CD1c-positive myeloid dendritic cell (primary cell): ENCODE measurements at regions not wholly inside any gene's neighbourhood (a gene's known extent, or its start where the extent isn't known, plus 50 kb on each side); places are given as distances from the start of the nearest gene placed in this dataset.
"Not testable (repeated sequence)": the region's sequence is repeated elsewhere in the genome, so short reads cannot be mapped to it uniquely, and the experiment has no call there.

ENCODE experiments used
- DNase-seq: peaks from one replicate; pipeline ENCODE4 v3.0.0-alpha.2; 2016; ENCODE audit errors: extremely low spot score

DNA sequence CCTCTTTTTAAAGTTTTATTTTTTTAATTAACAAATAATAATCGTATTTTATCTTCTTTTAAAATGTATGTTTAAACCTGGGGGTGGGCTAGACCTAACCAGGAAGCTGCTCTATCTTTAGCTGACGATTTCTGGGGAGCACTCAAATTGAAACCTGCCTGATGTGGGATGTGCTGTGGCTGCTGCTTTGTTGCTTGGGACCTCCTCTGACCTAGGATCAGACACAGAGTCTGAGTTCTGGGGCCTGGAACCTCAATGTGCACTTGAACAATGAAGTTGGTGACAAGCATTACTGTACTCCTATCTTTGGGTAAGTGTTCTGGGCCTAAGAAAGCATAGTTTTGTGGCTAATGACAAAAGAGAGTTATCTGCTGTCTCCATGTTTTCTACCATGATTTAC is 386.7 kb downstream of the DAD1 start:
- no peak for DNase-seq

GRCh38 chr14:22200977-22201605 is 387.9 kb downstream of the DAD1 start:
- DNase-seq: peak; percentile 42

DNA sequence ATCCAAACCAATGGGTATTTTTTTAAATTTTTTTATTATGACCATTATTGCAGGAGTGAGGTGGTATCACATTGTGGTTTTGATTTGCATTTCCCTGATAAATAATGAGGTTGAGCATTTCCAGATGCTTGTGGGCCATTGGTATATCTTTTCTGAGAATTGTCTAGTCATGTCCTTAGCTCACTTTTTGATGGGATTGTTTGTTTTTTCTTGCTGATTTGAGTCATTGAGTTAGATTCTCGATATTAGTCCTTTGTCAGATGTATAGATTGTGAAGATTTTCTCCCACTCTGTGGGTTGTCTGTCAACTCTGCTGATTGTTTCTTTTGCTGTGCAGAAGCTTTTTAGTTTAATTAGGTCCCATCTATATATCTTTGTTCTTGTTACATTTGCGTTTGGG is 388.9 kb downstream of the DAD1 start:
- DNase-seq: not testable (repeated sequence)

- no peak for DNase-seq
Observed at GRCh38 chr14:22194664-22195063, 394.4 kb downstream of the DAD1 start.

DNA sequence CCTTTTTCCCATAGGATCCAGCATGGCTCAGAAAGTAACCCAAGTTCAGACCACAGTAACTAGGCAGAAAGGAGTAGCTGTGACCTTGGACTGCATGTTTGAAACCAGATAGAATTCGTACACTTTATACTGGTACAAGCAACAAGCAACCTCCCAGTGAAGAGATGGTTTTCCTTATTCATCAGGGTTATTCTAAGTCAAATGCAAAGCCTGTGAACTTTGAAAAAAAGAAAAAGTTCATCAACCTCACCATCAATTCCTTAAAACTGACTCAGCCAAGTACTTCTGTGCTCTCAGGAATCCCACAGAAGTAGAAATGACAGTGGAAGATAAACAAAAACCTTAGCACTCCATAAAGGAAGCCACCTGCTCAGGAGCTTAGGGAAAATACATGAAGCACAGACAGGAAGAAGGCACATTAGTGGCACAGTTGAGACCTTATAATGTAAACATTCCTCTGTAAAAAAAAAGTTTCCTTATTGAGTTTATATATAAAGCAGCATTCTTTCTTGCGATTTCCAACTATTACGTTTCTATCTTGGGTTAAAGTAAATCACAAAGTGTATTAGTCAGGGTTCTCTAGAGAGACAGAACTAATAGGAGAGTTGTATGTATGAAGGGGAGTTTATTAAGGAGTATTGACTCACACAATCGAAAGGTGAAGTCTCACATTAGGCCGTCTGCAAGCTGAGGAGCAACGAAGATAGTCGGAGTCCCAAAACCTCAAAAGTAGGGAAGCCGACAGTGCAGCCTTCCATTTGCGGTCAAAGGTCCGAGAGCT is 398.4 kb downstream of the DAD1 start:
- no peak for DNase-seq

DNA sequence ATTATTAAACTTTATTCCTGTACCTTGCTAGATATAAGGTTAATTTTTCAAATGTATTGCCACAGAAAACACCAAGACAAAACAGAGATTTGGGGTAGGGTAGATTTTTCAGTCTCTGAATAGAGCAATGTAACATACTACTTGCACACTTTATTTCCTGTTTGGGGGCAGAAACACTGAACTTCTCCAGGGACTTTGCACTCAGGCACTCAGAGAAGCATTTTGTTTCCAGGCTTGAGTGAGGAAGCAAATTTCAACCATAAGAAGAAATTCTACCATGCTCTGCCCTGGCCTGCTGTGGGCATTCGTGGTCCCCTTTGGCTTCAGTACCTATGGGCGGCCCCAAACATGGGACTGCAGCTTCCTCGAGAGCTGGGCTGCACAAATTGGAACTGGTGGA is 399.1 kb downstream of the DAD1 start:
- DNase-seq: no peak

GRCh38 chr14:22188318-22188717 is 400.7 kb downstream of the DAD1 start:
- DNase-seq: no peak

DNA sequence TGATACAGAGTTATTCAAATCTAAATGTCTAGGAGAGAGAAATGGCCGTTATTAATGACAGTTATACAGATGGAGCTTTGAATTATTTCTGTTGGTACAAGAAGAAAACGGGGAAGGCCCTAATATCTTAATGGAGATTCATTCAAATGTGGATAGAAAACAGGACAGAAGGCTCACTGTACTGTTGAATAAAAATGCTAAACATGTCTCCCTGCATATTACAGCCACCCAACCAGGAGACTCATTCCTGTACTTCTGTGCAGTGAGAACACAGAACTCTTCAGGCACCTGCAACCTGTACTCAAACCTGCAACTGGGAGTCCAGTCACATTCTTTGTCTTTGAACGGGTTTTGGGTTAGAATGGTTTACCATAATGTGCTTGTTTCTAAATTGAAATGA is 403.2 kb downstream of the DAD1 start:
- no peak for DNase-seq

DNA sequence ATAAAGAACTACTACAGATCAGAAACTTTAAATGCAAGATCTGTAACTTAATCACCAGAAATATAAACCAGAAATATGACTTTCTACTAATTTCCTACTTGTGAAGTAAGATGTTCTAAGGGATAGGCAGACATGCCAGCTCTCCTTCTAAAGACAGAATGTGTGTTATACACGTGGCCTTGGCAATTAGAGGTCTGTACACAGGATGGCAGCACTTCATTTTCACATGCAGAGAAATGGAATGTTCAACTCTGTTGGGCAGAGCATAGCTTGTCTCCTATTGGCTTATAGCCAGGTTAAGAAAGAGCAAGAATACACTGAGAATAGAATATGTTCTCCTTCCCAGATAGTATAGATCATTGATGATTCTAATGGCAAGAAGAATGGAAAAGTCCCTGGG is 403.8 kb downstream of the DAD1 start:
- DNase-seq: no peak

- DNase-seq: no peak
Observed at GRCh38 chr14:22184830-22185168, 404.2 kb downstream of the DAD1 start.

DNA sequence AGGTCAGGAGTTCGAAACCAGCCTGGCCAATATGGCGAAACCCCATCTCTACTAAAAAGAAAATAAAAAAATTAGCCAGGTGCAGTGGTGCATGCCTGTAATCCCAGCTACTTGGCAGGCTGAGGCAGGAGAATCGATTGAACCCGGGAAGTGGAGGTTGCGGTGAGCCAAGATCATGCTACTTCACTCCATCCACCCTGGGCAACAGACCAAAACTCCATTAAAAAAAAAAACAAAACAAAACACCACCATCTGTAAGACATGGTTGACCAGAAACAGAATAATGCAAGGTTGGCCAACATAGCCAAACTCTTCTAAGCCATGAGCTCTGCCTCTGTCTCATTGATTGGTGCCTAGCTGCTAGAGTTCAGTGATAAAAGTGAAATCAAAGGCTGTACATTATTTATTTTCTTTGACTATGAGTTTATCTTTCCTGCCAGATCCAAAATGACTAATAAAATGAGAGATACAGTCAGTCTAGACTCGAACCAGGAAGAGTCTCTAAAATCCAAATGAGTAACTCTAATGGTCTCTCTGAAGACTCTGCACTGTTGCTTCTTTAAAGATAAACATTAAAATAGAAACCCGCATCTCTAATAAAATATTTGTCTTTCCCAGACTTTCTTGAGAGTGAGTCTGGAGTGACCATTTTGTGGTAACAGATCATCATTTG is 404.7 kb downstream of the DAD1 start:
- no peak for DNase-seq

DNA sequence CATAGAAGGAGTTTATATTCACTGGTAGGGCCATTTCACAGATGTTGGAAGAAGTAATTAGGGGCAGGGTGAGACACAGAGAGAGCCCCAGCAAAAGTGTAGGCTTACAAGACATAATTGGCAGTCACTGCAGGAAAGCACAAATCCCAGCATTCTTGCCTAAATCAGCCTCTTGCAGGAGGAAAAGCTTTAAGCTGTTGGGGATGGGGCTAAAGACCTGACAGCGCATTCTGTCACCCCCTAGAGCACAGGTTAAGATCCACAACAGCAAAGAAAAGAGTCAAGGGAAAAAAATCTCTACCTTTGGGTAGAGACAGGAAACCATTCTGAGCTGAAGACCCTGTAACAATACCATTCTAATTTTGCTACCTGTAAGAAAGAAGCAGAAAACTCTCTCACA is 409.0 kb downstream of the DAD1 start:
- DNase-seq: no peak

DNA sequence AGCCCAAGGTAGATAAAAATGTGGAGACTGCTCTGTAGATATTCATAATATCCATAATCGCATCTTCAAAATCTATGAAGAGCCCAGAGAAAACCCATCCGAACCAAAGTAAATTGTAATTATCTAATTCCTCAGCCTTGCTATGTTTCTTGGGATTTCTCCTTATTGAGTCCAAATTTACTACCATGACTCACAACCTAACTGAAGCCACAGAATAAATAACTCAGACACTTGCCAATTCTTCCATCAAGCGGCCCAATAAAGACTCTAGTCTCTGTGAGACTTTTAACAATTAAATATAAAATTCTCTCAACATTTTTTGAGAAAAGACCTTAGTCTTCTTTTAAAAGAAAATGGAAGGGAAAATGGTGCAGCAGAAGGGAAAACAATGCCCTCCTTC is 409.8 kb downstream of the DAD1 start:
- DNase-seq: no peak

DNA sequence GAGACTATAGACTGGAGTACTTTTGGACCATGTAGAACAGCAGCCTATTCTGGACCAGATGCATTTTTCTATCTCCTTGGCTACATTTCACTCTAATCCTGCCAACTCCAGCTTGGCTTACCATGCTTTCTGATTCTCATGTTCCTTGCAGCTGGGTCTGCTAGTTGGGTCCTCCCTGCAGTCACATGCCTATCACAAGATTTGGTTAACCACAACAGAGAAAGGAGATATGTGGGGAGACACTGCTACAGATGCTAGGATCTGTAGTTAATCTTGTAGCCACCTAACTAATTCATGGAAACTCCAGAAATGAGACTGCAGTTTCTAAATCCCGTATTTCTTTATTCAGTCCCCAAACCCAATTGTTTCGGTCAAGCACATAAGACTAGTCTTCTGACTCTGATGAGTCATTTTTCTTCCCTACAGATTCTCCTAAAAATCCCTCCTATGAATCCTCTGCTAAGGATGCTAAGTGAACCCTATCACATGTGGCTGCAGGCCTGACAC is 410.6 kb downstream of the DAD1 start:
- no peak for DNase-seq

DNA sequence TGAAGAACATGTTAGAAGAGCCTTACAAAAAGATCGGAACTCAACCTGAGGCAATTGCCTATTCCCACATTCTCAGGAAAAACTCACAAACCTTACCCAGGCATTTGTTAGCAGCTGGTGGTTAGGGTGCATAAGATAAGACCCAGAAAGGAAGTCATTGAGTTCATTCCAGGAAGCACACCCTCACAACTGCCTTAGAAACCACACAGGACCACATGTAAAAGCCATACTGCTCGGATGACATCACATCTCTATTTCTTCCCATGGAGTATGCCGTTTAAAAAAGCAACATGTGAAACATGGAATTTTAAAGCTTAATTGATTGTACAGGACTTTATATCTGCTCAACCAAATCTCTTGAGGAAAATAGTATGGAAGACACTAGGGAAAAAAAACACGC is 411.2 kb downstream of the DAD1 start:
- no peak for DNase-seq

- no peak for DNase-seq
Observed at GRCh38 chr14:22176957-22177356, 412.1 kb downstream of the DAD1 start.

- not testable (repeated sequence) for DNase-seq
Observed at GRCh38 chr14:22175278-22175558, 413.8 kb downstream of the DAD1 start.

DNA sequence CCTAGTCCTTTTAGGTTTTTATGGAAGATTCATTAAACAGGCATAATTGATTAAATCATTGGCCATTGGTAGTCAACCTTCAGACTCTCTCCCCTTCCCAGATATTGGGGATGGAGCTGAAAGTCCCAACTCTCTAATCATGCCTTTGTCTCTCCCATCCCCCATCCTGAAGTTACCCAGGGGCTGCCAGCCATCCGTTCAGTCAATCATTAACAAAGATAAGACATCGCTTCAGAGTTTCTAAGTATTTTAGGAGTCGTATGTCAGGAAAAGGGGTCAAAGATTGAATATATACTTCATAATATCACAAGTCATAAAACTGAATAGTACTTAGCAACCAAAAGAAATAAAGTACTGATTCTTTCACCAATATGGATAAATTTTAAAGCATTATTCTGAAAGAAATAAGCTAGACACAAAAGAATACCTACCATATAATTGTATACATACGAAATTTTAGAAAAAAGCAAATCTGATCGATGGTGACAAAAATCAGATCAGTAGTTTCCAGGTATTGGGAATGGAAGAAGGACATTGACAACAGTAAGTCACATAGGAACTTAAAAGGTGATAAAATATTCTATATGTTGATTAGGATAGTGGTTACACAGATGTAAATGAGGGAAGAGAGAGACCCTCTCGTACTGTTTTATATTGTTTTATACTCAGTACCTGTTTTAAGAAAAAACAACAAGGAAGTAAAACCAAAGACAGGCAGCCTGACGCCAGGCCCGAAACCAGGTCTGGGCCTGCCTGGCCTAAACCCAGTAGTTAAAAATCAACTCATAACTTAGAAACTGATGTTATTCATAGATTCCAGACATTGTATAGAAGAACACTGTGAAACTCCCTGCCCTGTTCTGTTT is 414.4 kb downstream of the DAD1 start:
- no peak for DNase-seq

DNA sequence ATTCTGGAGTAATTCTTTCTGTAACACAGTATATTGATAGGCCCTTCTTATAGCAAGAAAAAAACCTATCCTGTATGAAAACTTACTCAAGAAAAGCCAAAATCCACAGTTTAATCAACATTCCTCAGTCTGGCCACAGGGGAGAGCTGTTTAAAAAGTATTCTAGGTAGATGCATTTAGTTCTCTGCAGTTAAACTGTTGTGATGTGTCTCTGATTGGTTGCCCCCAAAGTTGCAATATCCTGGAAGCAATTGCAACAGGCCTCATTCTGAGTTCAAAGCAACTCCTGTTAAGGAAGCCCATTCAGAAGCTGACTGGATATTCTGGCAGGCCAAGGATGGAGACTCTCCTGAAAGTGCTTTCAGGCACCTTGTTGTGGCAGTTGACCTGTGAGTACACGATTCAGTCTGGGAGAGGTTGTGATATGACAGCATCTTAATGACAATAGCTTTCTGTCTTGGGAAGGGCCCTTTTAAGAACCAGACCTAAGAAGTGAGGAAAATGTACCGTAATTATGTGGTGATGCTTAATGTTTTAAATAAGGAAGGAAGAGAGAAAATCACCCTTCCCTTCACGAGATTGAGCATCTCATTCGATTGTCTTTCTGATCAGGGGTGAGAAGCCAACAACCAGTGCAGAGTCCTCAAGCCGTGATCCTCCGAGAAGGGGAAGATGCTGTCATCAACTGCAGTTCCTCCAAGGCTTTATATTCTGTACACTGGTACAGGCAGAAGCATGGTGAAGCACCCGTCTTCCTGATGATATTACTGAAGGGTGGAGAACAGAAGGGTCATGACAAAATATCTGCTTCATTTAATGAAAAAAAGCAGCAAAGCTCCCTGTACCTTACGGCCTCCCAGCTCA is 420.7 kb downstream of the DAD1 start:
- DNase-seq: no peak

GRCh38 chr14:22164616-22165015 is 424.4 kb downstream of the DAD1 start:
- no peak for DNase-seq

GRCh38 chr14:22163051-22163450 is 426.0 kb downstream of the DAD1 start:
- DNase-seq: no peak
